Hematopoietic multipotent progenitor cell (in vitro differentiated cells): ENCODE measurements at regions not wholly inside any gene's neighbourhood (a gene's known extent, or its start where the extent isn't known, plus 50 kb on each side); places are given as distances from the start of the nearest gene placed in this dataset.
"Not testable (repeated sequence)": the region's sequence is repeated elsewhere in the genome, so short reads cannot be mapped to it uniquely, and the experiment has no call there.

Experiments
- DNase-seq, 3 donors: peaks; one replicate each; pipeline ENCODE4 v3.0.0-alpha.2; 2011 to 2015; ENCODE audit warnings: low read depth in 2 of 3, low spot score in 2 of 3

DNA sequence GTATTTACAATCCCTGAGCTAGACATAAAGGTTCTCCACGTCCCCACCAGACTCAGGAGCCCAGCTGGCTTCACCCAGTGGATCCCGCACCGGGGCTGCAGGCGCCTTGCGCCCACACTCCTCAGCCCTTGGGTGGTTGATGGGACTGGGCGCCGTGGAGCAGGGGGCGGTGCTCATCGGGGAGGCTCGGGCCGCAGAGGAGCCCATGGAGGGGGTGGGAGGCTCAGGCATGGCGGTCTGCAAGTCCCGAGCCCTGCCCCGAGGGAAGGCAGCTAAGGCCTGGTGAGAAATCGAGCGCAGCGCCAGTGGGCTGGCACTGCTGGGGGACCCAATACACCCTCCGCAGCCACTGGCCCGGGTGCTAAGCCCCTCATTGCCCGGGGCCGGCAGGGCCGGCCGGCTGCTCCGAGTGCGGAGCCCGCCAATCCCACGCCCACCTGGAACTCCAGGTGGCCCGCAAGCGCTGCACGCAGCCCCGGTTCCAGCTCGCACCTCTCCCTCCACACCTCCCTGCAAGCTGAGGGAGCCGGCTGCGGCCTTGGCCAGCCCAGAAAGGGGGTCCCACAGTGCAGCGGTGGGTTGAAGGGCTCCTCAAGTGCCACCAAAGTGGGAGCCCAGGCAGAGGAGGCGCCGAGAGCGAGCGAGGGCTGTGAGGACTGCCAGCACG lies 260.9 kb upstream of the BTG1 start:
- DNase-seq = not testable (repeated sequence)

DNA sequence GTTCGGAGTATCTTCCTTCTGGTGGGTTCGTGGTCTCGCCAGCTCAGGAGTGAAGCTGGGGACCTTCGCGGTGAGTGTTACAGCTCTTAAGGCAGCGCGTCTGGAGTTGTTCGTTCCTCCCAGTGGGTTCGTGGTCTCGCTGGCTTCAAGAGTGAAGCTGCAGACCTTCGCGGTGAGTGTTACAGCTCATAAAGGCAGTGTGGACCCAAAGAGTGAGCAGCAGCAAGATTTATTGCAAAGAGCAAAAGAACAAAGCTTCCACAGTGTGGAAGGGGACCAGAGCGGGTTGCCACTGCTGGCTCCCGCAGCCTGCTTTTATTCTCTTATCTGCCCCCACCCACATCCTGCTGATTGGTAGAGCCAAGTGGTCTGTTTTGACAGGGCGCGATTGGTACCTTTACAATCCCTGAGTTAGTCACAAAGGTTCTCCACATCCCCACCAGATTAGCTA lies 260.2 kb upstream of the BTG1 start:
- not testable (repeated sequence) for DNase-seq

DNA sequence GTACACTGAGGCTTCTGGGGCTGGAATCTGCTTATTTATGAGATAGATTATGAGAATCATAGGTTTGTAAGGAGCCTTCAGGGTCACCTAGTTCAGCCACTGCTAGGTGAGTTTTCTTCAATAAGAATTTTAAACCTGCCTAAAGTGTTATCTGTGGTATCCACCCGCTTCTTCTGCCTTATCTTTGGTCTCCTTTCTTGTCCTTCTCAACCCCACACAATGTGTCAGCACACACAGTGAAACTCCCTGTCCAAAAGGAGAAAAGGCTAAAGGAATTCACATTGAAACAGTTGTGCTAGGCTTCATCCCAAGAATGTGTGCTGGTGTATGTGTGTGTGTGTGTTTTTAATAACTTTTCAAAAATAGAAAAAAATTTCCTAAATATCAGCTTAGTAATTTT lies 259.3 kb upstream of the BTG1 start:
- peak in 1 of 3 donors; percentile 26 for DNase-seq

DNA sequence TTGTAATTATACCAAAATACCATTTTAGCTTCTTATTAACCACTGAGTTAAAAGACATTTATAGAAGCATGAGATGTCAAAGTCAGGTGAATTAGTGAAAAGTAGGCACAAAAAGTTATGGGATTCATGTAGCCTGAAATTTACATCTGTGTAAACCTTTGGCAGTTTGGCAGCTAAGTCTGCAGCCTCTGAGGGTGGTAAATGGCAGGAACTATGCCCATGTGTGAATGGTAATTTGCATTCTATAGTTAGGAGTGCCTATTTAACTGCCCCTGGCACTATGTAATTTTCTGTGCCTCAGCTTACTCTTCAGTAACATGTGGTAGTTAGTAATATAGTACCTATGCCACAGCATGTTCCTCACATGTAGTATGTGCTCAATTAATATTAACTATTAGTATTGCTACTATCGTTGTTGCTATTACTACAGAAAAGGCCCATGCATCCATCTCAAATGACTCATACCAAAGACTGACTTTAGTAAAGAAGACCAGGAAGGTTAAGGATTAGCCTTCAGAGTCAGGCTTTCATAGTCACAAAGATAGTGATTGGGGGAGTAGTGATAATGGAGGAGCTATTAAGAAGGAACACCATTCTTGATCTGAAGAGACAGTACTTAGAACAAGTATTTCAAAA lies 258.7 kb upstream of the BTG1 start:
- no peak for DNase-seq

DNA sequence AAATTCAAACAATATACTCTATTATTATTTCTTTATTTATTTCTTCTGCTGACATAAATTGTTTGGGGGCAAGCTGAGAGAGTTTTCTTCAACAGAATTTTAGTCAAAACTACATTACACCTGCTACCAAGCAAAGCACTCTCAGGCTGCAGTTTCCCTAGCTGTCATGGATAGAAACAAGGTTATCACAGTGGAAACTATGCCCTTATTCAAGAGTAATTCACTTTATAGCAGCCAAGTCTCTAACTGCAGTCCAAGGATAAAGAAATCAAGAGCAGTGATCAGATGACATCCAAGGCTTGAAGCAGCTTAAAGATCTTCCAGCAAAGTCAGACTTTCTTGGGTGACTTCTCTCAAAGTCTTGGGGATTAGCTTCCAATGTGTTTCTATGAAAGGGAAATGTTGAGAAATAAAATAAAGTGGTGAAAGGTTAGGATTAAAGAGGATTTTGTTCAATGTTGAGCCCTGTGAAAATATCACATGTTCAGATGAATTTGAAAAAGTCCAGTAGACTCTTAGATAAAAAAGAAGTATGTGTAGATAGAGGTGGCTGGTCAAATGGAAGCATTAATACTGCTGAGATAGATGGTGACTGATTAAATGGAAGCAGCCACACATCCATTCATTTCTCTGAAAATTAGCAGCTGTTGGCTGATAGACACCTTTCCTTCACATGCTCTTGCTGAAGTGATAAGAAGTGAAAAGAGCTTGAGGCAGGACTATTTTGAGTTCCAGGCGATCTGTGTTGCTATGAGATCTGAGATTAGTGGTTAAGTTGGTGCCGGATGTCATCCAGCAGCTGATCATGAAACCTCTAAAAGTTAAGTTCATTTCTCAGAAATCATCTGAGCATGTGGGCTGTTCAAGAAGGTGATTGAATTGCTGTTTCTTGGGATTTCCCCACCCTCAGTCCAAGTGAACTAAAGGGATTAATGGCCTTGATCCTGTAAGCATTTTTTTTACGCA lies 257.8 kb upstream of the BTG1 start:
- peak; percentile 57 to 86 (median 58) for DNase-seq

DNA sequence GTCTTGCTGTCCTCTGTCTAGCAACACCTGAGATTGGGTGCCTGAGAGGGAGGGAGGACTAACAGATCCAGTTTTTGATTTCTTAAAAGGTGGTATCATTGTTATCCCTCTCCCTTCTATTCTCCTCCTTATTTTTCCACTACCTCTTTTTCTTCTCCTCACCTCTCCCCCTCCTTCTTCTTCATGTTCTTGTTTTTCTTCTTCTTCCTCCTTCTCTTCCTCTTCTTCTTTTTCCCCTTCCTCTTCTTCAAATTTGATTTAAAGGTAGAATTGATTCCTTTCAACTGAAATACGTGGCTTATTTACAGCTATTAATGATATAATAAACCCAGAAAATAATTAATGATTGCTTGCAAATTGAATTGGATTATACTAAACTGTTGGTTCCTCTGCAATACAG lies 256.8 kb upstream of the BTG1 start:
- DNase-seq = no peak

DNA sequence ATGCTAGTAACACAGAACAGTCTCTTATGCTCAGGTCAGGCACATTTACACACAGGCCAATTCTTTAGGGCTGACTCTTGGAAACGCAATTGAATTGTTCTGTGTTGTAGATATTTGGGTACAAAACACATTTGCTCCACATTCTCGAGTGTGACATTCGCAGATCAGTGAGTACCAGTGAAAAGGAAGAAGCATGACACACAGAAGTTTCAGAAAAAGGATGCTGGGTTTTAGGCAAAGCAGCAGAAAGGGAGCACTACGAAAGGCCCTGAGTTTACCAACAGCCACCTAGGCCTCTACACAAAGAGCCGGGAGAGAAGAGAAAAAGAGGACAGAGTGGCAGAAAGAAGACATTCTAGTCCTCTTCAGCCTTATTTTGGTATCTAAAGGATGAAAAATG lies 254.4 kb upstream of the BTG1 start:
- DNase-seq = no peak

DNA sequence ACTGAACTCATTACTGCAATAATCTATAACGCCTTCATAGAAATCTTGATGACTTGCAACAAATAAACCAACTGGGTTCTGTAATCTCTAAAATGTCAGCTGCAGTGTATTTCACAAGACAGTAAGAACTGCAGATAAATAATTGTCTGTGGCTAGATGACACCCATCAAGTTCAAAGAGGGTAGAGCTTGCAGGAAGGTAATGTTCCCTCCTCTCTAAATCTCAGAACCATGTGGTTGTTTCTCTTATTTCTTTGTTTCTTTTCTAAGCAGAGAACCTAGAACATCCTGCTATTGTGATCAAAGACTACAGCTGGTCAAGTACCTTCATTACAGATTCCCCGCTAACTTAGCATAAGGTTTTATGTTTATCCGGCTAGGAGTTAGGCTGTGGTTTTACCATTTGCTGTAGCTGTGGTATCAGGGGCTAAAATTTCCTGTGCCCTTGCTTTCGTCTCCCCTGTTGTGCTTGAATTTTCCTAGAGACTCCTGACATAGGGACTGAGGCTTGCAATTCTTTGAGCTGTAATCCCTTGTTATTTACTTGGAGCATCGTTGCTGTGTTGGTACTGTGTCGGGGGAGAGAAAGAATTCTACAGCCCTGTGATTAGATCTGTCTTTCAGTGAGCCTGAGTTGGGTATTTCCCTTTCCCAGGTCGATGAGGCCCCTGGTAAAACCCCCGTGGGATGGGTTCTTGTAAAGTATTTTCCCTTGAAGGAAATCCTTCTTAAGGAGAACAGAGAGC lies 253.1 kb upstream of the BTG1 start:
- DNase-seq = no peak

DNA sequence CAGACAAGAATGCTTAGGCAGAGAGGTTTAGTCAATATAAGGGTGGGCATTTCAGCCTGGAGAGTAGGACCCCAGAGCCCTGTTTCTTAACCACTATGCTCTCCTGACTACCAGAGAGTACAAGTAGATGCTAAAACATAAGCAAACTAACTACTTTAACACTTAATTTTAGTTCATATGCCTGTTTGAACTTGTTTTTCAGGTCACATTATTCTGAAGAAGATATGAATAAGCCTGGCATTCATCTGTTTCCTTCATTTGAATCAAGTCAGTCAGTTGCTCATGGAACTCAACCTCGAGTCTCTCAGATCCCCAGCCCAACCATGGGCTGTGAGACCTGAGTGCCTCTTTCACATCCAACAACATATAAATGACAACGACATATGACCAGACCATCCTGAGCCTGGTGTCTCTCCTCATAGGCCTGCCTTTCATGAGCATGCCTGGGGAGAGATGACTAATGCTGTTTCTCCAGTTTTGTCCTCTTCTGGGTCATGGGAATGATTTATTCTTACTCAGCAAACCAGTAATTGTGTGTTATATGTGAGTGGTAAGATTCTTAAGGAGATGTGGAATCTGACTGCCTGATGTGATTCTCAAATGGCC lies 251.1 kb upstream of the BTG1 start:
- no peak for DNase-seq

DNA sequence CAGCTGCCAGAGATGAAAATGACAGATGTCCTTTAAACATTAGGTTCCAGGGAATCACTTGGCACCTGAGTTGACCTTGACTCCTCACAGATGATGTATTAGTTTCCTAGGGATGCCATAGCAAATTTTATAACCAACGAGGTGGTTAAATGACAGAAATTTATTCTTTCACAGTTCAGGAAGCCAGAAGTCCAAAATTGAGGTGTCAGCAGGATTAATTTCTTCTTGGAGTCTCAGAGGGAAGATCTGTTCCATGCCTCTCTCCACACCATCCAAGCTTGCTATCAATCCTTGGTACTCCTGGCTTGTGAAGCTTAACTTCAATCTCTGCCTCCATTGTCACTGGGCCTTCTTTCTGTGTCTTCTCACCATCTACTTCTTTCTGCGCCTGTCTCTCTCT lies 249.7 kb upstream of the BTG1 start:
- no peak for DNase-seq

DNA sequence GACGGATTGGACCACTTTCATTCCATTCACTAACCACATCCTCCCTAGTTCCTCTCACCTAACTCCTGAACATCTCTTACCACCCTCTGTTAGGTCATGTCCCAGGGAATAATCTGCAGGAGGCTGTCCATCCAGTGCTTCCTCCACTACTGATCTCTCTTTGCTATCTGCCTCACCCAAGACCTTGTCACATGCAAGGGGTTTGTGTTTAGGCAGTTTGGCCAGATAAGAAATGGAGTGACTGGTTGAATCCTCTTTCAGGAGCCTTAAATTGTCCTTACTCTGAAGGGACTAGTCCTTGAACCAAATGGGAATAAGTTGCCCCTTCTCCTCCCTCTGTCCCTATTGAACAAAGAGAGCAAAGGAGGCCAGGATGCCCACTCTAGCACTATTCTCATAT lies 249.2 kb upstream of the BTG1 start:
- DNase-seq = no peak

DNA sequence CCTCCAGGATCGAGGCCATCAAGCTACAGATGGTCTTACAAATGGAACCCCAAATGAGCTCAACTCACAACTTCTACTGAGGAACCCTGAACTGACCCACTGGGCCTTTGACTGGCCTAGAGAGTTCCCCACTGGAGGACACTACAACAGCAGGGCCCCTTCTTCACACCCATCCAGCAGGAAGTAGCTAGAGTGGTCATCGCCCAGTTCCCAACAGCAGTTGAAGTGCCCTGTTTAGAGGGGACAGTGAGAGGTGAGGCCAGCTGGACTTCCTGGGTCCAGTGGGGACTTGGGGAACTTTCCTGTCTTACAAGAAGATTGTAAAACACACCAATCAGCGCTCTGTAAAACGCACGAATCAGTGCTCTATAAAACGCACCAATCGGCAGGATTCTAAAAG lies 247.9 kb upstream of the BTG1 start:
- peak in 1 of 3 donors; percentile 30 for DNase-seq

DNA sequence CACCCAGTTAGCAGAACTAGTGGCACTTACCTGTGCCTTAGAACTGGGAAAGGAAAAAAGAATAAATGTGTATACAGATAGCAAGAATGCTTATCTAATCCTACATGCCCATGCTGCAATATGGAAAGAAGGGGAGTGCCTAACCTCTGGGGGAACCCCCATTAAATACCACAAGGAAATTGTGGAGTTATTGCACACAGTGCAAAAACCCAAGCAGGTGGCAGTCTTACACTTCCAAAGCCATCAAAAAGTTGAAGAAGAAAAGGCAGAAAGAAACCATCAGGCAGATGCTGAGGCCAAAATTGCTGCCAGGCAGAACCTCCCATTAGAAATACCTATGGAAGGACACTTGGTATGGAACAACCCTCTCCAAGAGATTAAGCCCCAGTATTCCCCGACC lies 246.1 kb upstream of the BTG1 start:
- not testable (repeated sequence) for DNase-seq

DNA sequence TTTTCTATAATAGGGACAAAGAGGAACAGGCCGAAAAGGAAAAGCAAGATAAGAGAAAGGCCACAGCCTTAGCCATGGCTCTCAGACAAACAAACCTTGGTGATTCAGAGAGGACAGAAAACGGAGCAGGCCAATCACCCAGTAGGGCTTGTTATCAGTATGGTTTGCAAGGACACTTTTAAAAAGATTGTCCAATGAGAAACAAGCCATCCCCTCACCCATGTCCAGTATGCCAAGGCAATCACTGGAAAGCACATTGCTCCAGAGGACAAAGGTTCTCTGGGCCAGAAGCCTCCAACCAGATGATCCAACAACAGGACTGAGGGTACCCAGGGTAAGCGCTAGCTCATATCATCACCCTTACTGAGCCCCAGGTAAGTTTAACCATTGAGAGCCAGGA lies 243.8 kb upstream of the BTG1 start:
- no peak for DNase-seq

DNA sequence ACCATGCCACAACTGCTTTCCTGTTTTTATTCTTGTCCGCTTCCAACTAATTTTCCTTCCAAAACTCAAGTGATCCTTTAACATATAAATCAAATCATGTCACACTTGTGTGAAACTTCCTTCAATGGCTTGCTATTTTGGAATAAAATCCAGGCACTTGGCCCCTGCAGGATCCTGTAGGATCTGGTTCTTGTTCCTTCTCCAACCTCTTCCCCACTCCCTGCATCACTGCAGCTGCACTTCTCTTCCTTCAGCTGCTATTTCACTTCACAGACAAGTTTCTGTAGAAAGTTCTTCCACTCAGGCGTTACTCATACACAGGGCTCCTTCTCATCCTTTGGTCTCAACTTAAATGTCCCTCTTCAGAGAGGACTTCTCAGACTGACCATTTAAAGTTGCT lies 239.7 kb upstream of the BTG1 start:
- DNase-seq = no peak

DNA sequence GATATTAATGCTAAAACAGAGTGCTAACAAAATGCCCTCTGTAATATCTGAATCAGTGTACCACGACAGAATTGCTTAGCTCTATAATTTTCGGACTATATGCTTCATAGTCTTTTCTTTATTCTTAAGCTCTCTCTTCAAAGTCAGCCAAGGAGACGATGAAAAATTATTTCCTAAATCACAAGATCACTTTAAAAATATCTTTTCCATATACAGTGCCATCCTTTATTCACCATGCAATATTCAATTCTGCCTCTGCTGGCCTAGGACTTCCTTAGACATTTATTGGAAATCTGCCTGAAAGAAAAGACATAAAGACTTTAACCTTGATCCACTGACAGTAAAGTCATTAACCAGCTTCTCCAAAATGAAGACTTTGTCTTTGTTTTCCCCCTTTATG lies 238.9 kb upstream of the BTG1 start:
- no peak for DNase-seq

DNA sequence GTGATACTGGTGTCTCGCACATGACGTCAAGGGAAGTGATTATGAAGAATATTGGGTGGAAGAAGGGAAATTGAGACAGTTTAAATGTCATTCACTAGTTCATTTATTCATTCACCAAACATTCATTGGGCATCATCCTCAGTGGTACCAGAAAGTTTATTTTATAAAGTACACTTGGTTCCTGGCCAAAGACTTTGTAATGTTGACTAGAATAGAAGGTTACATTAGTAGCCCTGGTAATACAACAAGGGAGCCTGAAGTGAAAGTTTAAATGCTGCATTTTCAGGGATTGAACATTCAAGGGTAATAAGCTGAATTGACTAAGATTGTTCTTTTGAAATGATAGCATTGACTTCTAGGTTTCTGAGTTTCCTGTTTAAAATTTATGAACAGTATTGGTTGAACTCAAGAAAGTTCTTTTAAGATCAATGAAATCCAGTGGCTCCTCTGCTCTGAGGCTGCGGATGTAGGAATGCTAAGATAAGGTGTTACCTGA lies 236.8 kb upstream of the BTG1 start:
- DNase-seq = no peak

DNA sequence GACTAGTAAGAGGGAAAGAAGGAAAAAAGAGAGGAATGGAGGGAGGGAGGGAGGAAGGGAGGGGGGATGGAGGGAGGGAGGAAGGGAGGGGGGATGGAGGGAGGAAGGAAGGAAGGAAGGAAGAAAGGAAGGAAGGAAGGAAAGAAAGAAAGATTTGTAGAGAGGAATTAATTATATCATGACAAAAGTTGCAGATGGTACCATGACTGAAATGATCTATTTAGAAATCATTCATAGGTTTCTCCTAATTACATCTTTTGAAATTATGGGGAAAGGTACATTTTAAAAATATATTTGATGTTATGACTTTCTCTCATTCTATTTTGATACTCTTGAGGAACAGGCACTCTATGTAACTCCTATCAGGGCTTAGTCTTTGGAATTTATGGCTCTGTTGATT lies 236.2 kb upstream of the BTG1 start:
- no peak for DNase-seq

DNA sequence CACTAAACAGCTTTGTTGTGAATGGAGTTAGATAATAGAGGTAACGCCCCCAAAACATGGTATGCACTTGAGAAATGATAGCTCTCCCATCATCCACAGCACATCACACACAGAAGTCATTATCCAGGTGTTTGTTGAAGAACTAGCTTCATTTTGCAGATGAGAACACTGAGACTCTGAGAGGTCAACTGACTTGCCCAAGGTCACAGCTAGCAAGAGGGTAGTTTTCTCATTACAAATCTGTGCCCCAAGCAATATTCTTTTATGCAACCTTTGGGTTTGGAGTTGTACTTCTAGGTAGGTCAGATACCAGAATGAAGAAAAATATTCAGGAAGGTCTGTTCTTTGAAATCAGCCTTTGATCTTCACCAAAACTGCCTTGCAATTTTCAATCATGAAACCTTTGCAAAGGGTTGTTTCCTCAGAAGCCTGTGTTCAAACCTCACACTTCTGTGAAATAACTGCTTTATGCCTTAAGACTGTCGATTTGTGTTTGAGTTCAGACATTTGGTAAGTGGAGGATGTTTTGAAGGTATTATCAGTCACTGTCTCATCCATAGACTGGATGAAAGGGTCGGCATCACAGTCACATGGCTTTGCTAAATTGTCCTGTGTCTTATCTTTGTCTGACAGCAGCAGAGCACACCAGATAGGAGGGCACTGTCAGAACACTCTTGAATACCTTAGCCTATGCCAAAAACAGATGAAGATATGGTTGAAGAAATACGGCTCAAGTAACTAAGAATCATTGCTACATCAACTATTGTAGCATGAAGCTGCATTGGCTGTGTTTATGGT lies 233.2 kb upstream of the BTG1 start:
- DNase-seq = no peak
